SK-N-MC (cell line): ENCODE measurements at regions not wholly inside any gene's neighbourhood (a gene's known extent, or its start where the extent isn't known, plus 50 kb on each side); places are given as distances from the start of the nearest gene placed in this dataset.

Experiments used
- DNase-seq: peaks from one replicate; pipeline ENCODE4 v3.0.0-alpha.2; 2011; ENCODE audit warnings: low read depth, low spot score
- H3K27ac ChIP-seq: fragments of 200-600 bp; sonication (generic); 2 replicates; pipeline ENCODE4 v1.5.1; 2016; ENCODE audit warnings: mixed run types
- H3K36me3 ChIP-seq: fragments of 200-600 bp; sonication (generic); 2 replicates; pipeline ENCODE4 v1.6.1; 2017; ENCODE audit warnings: antibody characterized with exemption, low read length, mixed read lengths; ENCODE audit not compliant: insufficient read depth
- H3K4me3 ChIP-seq: fragments of 200-600 bp; sonication (generic); 2 replicates; pipeline ENCODE4 v1.5.1; 2016
- H3K9ac ChIP-seq: fragments of 200-600 bp; sonication (generic); 2 replicates; pipeline ENCODE4 v1.8.0; 2017; ENCODE audit warnings: mixed run types, mixed read lengths; ENCODE audit not compliant: insufficient read length
- H3K9me3 ChIP-seq: fragments of 200-600 bp; sonication (generic); 2 replicates; pipeline ENCODE4 v1.6.1; 2017; ENCODE audit warnings: low read depth, mild to moderate bottlenecking, antibody characterized with exemption, low read length, moderate library complexity, mixed read lengths
- EZH2 ChIP-seq: fragments of 200-600 bp; sonication (generic); IDR thresholded peaks from one replicate; pipeline ENCODE4 v1.6.1; 2017; ENCODE audit warnings: antibody characterized with exemption
- FOXP2 ChIP-seq: optimal IDR thresholded peaks from 2 replicates; pipeline ENCODE3; 2011; ENCODE audit warnings: mild to moderate bottlenecking, moderate library complexity; ENCODE audit not compliant: insufficient read depth; ENCODE audit errors: extremely low read length, control extremely low read depth
- POLR2AphosphoS5 ChIP-seq: IDR thresholded peaks from 2 replicates; pipeline ENCODE4 v1.6.1; 2012; ENCODE audit warnings: mild to moderate bottlenecking, low read depth, low read length, borderline replicate concordance

GRCh38 chr6:6924708-6925107 is 183.1 kb upstream of the RREB1 start:
- no peak overlapping the region for H3K9ac ChIP-seq
- H3K27ac ChIP-seq, result no peak overlapping the region
- H3K9me3 ChIP-seq, result no peaks in the 10 kb centered on the region
- H3K4me3 ChIP-seq, result no peak overlapping the region
- no peaks in the 10 kb centered on the region for H3K36me3 ChIP-seq
- no peak for DNase-seq
- TF ChIP-seq FOXP2, result no peak

- TF ChIP-seq POLR2AphosphoS5, result no peak
- no peak for TF ChIP-seq EZH2
- TF ChIP-seq FOXP2, result no peak
- H3K9ac ChIP-seq, result no peak overlapping the region
- no peak overlapping the region for H3K4me3 ChIP-seq
- no peaks in the 10 kb centered on the region for H3K36me3 ChIP-seq
- no peak for DNase-seq
- H3K9me3 ChIP-seq, result no peaks in the 10 kb centered on the region
- H3K27ac ChIP-seq, result no peak overlapping the region
These were observed 182.2 kb upstream of the RREB1 start for GRCh38 chr6:6925391-6926164.

DNA sequence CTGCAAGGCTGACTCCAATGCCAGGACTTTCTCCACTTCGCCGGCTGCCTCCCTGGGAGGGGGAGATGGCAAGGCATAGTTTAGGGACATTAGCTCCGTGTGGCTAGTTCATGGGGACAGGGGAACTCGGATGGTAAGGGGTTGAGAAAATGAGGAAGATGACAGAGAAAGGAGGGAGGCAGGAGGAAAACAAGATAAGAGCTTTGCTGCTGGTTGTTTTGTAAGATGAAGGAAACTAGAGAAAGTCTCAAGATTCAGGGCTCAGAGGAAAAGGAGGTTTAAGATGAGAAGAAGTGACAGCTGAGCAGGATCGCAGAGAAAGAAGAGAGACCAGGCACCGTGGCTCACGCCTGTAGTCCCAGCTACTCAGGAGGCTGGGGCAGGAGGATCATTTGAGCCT is 180.9 kb upstream of the RREB1 start:
- H3K27ac ChIP-seq, result no peak overlapping the region

GRCh38 chr6:6927521-6928361 is 180.0 kb upstream of the RREB1 start:
- DNase-seq, result no peak
- Histone ChIP-seq H3K9ac (no peak overlapping the region), H3K36me3 (no peaks in the 10 kb centered on the region), H3K4me3 (no peak overlapping the region), H3K27ac (no peak overlapping the region), H3K9me3 (no peaks in the 10 kb centered on the region)
- TF ChIP-seq EZH2, result no peak
- no peak for TF ChIP-seq FOXP2
- no peak for TF ChIP-seq POLR2AphosphoS5

More for the DNA sequence above, 180.9 kb upstream of the RREB1 start:
- H3K9ac ChIP-seq, result no peak overlapping the region
- no peak for DNase-seq
- H3K9me3 ChIP-seq, result no peaks in the 10 kb centered on the region
- H3K4me3 ChIP-seq, result no peak overlapping the region
- H3K36me3 ChIP-seq, result no peaks in the 10 kb centered on the region
- TF ChIP-seq FOXP2 (no peak), EZH2 (no peak), POLR2AphosphoS5 (no peak)

- no peak for DNase-seq
- TF ChIP-seq POLR2AphosphoS5 (no peak), EZH2 (no peak), FOXP2 (no peak)
These were observed 177.4 kb upstream of the RREB1 start for GRCh38 chr6:6930223-6930880.

GRCh38 chr6:6931071-6932025 is 176.4 kb upstream of the RREB1 start:
- H3K4me3 ChIP-seq, result no peak overlapping the region
- no peak for TF ChIP-seq POLR2AphosphoS5
- TF ChIP-seq EZH2, result no peak
- no peak for DNase-seq

More at GRCh38 chr6:6930223-6930880, 177.4 kb upstream of the RREB1 start:
- Histone ChIP-seq H3K36me3 (no peaks in the 10 kb centered on the region), H3K27ac (no peak overlapping the region), H3K9ac (no peak overlapping the region), H3K9me3 (no peaks in the 10 kb centered on the region), H3K4me3 (no peak overlapping the region)

DNA sequence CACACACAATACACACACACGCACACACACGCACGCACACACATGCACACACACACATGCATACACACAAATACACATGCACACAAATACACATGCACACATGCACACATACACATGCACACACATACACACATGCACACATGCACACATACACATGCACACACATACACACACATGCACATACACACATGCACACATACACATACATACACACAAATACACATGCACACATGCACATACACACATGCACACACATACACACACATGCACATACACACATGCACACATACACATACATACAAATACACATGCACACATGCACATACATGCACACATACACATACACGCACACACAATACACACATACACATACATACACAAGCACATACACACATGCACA is 175.4 kb upstream of the RREB1 start:
- no peak overlapping the region for H3K9ac ChIP-seq
- H3K9me3 ChIP-seq, result no peaks in the 10 kb centered on the region
- H3K27ac ChIP-seq, result no peak overlapping the region
- H3K36me3 ChIP-seq, result no peaks in the 10 kb centered on the region
- TF ChIP-seq POLR2AphosphoS5, result no peak
- TF ChIP-seq EZH2, result no peak
- TF ChIP-seq FOXP2, result no peak
- no peak overlapping the region for H3K4me3 ChIP-seq
- DNase-seq, result no peak

More at GRCh38 chr6:6931071-6932025, 176.4 kb upstream of the RREB1 start:
- H3K27ac ChIP-seq, result no peak overlapping the region
- H3K9ac ChIP-seq, result no peak overlapping the region
- H3K9me3 ChIP-seq, result no peaks in the 10 kb centered on the region
- H3K36me3 ChIP-seq, result no peaks in the 10 kb centered on the region

DNA sequence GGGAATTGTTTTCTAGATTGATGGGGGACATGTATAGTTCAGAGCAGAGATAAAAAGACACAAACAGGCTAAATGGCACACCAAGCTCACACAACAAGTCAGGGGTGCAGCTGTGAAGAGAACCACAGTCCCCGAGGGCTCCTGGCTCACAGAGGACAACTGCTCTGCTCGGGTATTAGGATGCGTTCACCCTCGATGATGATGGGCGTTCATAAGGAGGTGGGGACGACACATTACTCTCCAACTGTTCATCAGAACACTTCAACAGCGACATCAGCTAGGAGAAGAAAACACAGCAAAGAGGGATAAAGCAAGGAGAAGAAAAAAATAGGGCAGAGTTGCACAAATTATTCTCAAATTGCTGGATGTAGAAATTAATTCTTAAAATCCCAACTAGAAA is 174.8 kb upstream of the RREB1 start:
- H3K9ac ChIP-seq, result no peak overlapping the region
- H3K36me3 ChIP-seq, result no peaks in the 10 kb centered on the region
- TF ChIP-seq FOXP2 (no peak), POLR2AphosphoS5 (no peak), EZH2 (no peak)
- H3K27ac ChIP-seq, result no peak overlapping the region
- H3K9me3 ChIP-seq, result no peaks in the 10 kb centered on the region
- no peak overlapping the region for H3K4me3 ChIP-seq
- no peak for DNase-seq
